ENCODE measurements at regions not wholly inside any gene's neighbourhood (a gene's known extent, or its start where the extent isn't known, plus 50 kb on each side); places are given as distances from the start of the nearest gene placed in this dataset.
"Not testable (repeated sequence)": the region's sequence is repeated elsewhere in the genome, so short reads cannot be mapped to it uniquely, and the experiment has no call there.

GRCh38 chr2:147171941-147172340 lies 672.9 kb upstream of the ACVR2A start:
- DNase-seq, result no peak

GRCh38 chr2:147170932-147171331 lies 673.9 kb upstream of the ACVR2A start:
- no peak for DNase-seq

GRCh38 chr2:147165697-147166382 lies 679.0 kb upstream of the ACVR2A start:
- no peak for DNase-seq

- DNase-seq, result no peak
Observed at GRCh38 chr2:147164563-147164962, 680.3 kb upstream of the ACVR2A start.

- no peak for DNase-seq
Observed at GRCh38 chr2:147161746-147162145, 683.1 kb upstream of the ACVR2A start.

- no peak for DNase-seq
Observed at GRCh38 chr2:147156970-147157369, 687.9 kb upstream of the ACVR2A start.

- no peak for DNase-seq
Observed at GRCh38 chr2:147150241-147150635, 694.6 kb upstream of the ACVR2A start.

GRCh38 chr2:147149575-147150240 lies 695.1 kb upstream of the ACVR2A start:
- no peak for DNase-seq

- no peak for DNase-seq
Observed at GRCh38 chr2:147147802-147148201, 697.0 kb upstream of the ACVR2A start.

GRCh38 chr2:147141930-147142329 lies 702.9 kb upstream of the ACVR2A start:
- DNase-seq, result no peak

GRCh38 chr2:147139732-147140131 lies 705.1 kb upstream of the ACVR2A start:
- not testable (repeated sequence) for DNase-seq

GRCh38 chr2:147137711-147138110 lies 707.1 kb upstream of the ACVR2A start:
- no peak for DNase-seq

GRCh38 chr2:147135376-147135775 lies 709.5 kb upstream of the ACVR2A start:
- DNase-seq, result no peak

- no peak for DNase-seq
Observed at GRCh38 chr2:147133286-147133908, 711.4 kb upstream of the ACVR2A start.

- DNase-seq, result no peak
Observed at GRCh38 chr2:147125145-147125544, 719.7 kb upstream of the ACVR2A start.

GRCh38 chr2:147122944-147123343 lies 721.9 kb upstream of the ACVR2A start:
- DNase-seq, result no peak

- DNase-seq, result no peak
Observed at GRCh38 chr2:147110962-147111361, 733.9 kb upstream of the ACVR2A start.

GRCh38 chr2:147110317-147110716 lies 734.5 kb upstream of the ACVR2A start:
- no peak for DNase-seq

- no peak for DNase-seq
Observed at GRCh38 chr2:147109291-147109690, 735.5 kb upstream of the ACVR2A start.

GRCh38 chr2:147108548-147108947 lies 736.3 kb upstream of the ACVR2A start:
- no peak for DNase-seq

- DNase-seq, result no peak
Observed at GRCh38 chr2:147101941-147102790, 742.7 kb upstream of the ACVR2A start.

- DNase-seq, result no peak
Observed at GRCh38 chr2:147100406-147101035, 744.3 kb upstream of the ACVR2A start.

- no peak for DNase-seq
Observed at GRCh38 chr2:147099845-147100244, 745.0 kb upstream of the ACVR2A start.
